ENCODE measurements at regions not wholly inside any gene's neighbourhood (a gene's known extent, or its start where the extent isn't known, plus 50 kb on each side); places are given as distances from the start of the nearest gene placed in this dataset.

- no peak for DNase-seq (ENCODE audit: low spot score in 2 of 2)
- Histone ChIP-seq H3K27me3 (no peaks in the 10 kb centered on the region), H3K4me3 (no peak overlapping the region), H3K36me3 (no peaks in the 10 kb centered on the region), H3K4me1 (no peaks in the 10 kb centered on the region), H3K27ac (no peak overlapping the region), H3K9me3 (no peaks in the 10 kb centered on the region)
- TF ChIP-seq EP300 (IDR thresholded peaks at IDR 0.05) = no peak
- no peak for TF ChIP-seq CTCF (IDR thresholded peaks at IDR 0.05)
- no peak for TF ChIP-seq POLR2AphosphoS5 (IDR thresholded peaks at IDR 0.05)
- WGBS = 92% methylated on average over 3 of the region's 3 CpGs
Measured at GRCh38 chrX:94424456-94424855, 750.5 kb downstream of the FAM133A start.

GRCh38 chrX:94430091-94430490 lies 756.1 kb downstream of the FAM133A start:
- Histone ChIP-seq H3K9me3 (no peaks in the 10 kb centered on the region), H3K36me3 (no peaks in the 10 kb centered on the region), H3K27me3 (no peaks in the 10 kb centered on the region), H3K27ac (no peak overlapping the region), H3K4me1 (no peaks in the 10 kb centered on the region), H3K4me3 (no peak overlapping the region)
- TF ChIP-seq POLR2AphosphoS5 (IDR thresholded peaks at IDR 0.05) = no peak
- no peak for TF ChIP-seq POLR2A (IDR thresholded peaks at IDR 0.05)
- TF ChIP-seq EP300 (IDR thresholded peaks at IDR 0.05) = no peak
- TF ChIP-seq CTCF (IDR thresholded peaks at IDR 0.05) = no peak
- WGBS = 76% methylated on average over 1 of the region's 1 CpG
- DNase-seq (ENCODE audit: low spot score in 2 of 2) = no peak

- no peak overlapping the region for H3K4me3 ChIP-seq
- H3K36me3 ChIP-seq = no peaks in the 10 kb centered on the region
- WGBS = 43% methylated on average over 4 of the region's 4 CpGs
- no peaks in the 10 kb centered on the region for H3K27me3 ChIP-seq
- H3K9me3 ChIP-seq = no peaks in the 10 kb centered on the region
- no peak for TF ChIP-seq CTCF (IDR thresholded peaks at IDR 0.05)
- TF ChIP-seq POLR2AphosphoS5 (IDR thresholded peaks at IDR 0.05) = no peak
- TF ChIP-seq EP300 (IDR thresholded peaks at IDR 0.05) = no peak
- no peak for TF ChIP-seq POLR2A (IDR thresholded peaks at IDR 0.05)
- no peaks in the 10 kb centered on the region for H3K4me1 ChIP-seq
- DNase-seq (ENCODE audit: low spot score in 2 of 2) = no peak
- H3K27ac ChIP-seq = no peak overlapping the region
Measured at GRCh38 chrX:94435799-94436198, 761.8 kb downstream of the FAM133A start.

GRCh38 chrX:94454159-94454558 lies 780.2 kb downstream of the FAM133A start:
- no peak for DNase-seq (ENCODE audit: low spot score in 2 of 2)
- no peaks in the 10 kb centered on the region for H3K27me3 ChIP-seq
- no peak for TF ChIP-seq POLR2A (IDR thresholded peaks at IDR 0.05)
- no peaks in the 10 kb centered on the region for H3K9me3 ChIP-seq
- H3K4me1 ChIP-seq = no peaks in the 10 kb centered on the region
- H3K36me3 ChIP-seq = no peaks in the 10 kb centered on the region
- 51% methylated on average over 3 of the region's 3 CpGs for WGBS
- H3K4me3 ChIP-seq = no peak overlapping the region
- no peak overlapping the region for H3K27ac ChIP-seq

- no peak overlapping the region for H3K27ac ChIP-seq
- TF ChIP-seq EP300 (IDR thresholded peaks at IDR 0.05) = no peak
- no peak for TF ChIP-seq POLR2A (IDR thresholded peaks at IDR 0.05)
- no peak for TF ChIP-seq CTCF (IDR thresholded peaks at IDR 0.05)
- no peak for TF ChIP-seq POLR2AphosphoS5 (IDR thresholded peaks at IDR 0.05)
- H3K36me3 ChIP-seq = no peaks in the 10 kb centered on the region
- no peaks in the 10 kb centered on the region for H3K9me3 ChIP-seq
- no peaks in the 10 kb centered on the region for H3K27me3 ChIP-seq
- no peak for DNase-seq (ENCODE audit: low spot score in 2 of 2)
- H3K4me3 ChIP-seq = no peak overlapping the region
- H3K4me1 ChIP-seq = no peaks in the 10 kb centered on the region
- 8% methylated on average over 1 of the region's 1 CpG for WGBS
Measured at GRCh38 chrX:94454606-94455005, 780.6 kb downstream of the FAM133A start.

- H3K27me3 ChIP-seq = no peaks in the 10 kb centered on the region
- WGBS = 55% methylated on average over 1 of the region's 1 CpG
- no peak overlapping the region for H3K27ac ChIP-seq
- no peaks in the 10 kb centered on the region for H3K36me3 ChIP-seq
- DNase-seq (ENCODE audit: low spot score in 2 of 2) = no peak
- H3K4me1 ChIP-seq = no peaks in the 10 kb centered on the region
- TF ChIP-seq CTCF (IDR thresholded peaks at IDR 0.05) (no peak), POLR2A (IDR thresholded peaks at IDR 0.05) (no peak), POLR2AphosphoS5 (IDR thresholded peaks at IDR 0.05) (no peak), EP300 (IDR thresholded peaks at IDR 0.05) (no peak)
- H3K4me3 ChIP-seq = no peak overlapping the region
- H3K9me3 ChIP-seq = no peaks in the 10 kb centered on the region
Measured at GRCh38 chrX:94455782-94456181, 781.8 kb downstream of the FAM133A start.
